Frontal cortex (tissue), 3 donors: ENCODE measurements at regions not wholly inside any gene's neighbourhood (a gene's known extent, or its start where the extent isn't known, plus 50 kb on each side); places are given as distances from the start of the nearest gene placed in this dataset.
"Not testable (repeated sequence)": the region's sequence is repeated elsewhere in the genome, so short reads cannot be mapped to it uniquely, and the experiment has no call there.

Experiments used
- DNase-seq, 2 donors: peaks; one replicate each; pipeline ENCODE4 v3.0.0; 2012; ENCODE audit warnings: low spot score in 2 of 2
- FAIRE-seq: peaks from 2 replicates; lab custom pipeline; 2012; peaks lifted over from hg19 to GRCh38; lab: Jason Lieb, UNC
- donor health status: control.
- donor health status: control.
- donor health status: control.

GRCh38 chr13:44887515-44887914 lies 101.8 kb downstream of the NUFIP1 start:
- DNase-seq, result no peak
- no peak for FAIRE-seq

- DNase-seq (no peak), FAIRE-seq (no peak)
Observed at GRCh38 chr13:44884076-44884729, 105.1 kb downstream of the NUFIP1 start.

GRCh38 chr13:44879452-44880058 lies 109.7 kb downstream of the NUFIP1 start:
- FAIRE-seq (no peak), DNase-seq (no peak)

- DNase-seq, result no peak
- no peak for FAIRE-seq
Observed at GRCh38 chr13:44876782-44877324, 112.4 kb downstream of the NUFIP1 start.

GRCh38 chr13:44874886-44875630 lies 114.2 kb downstream of the NUFIP1 start:
- DNase-seq (no peak), FAIRE-seq (no peak)

- DNase-seq (no peak), FAIRE-seq (no peak)
Observed at GRCh38 chr13:44874176-44874575, 115.1 kb downstream of the NUFIP1 start.

- FAIRE-seq (no peak), DNase-seq (no peak)
Observed at GRCh38 chr13:44873461-44873860, 115.8 kb downstream of the NUFIP1 start.

- DNase-seq (no peak), FAIRE-seq (no peak)
Observed at GRCh38 chr13:44872751-44873150, 116.5 kb downstream of the NUFIP1 start.

GRCh38 chr13:44870456-44870929 lies 118.8 kb downstream of the NUFIP1 start:
- DNase-seq (no peak), FAIRE-seq (no peak)

GRCh38 chr13:44869167-44869566 lies 120.1 kb downstream of the NUFIP1 start:
- FAIRE-seq, result no peak
- no peak for DNase-seq

- no peak for FAIRE-seq
Observed at GRCh38 chr13:44868397-44868796, 120.9 kb downstream of the NUFIP1 start.

GRCh38 chr13:44867825-44868224 lies 121.4 kb downstream of the NUFIP1 start:
- no peak for FAIRE-seq
- DNase-seq, result no peak

More at GRCh38 chr13:44868397-44868796, 120.9 kb downstream of the NUFIP1 start:
- no peak for DNase-seq

- DNase-seq, result no peak
- FAIRE-seq, result no peak
Observed at GRCh38 chr13:44866411-44866911, 122.8 kb downstream of the NUFIP1 start.

- no peak for DNase-seq
- no peak for FAIRE-seq
Observed at GRCh38 chr13:44865722-44866410, 123.4 kb downstream of the NUFIP1 start.

- not testable (repeated sequence) for FAIRE-seq, DNase-seq
Observed at GRCh38 chr13:44863641-44864040, 125.6 kb downstream of the NUFIP1 start.

GRCh38 chr13:44860454-44860853 lies 128.8 kb downstream of the NUFIP1 start:
- FAIRE-seq, result no peak
- DNase-seq, result no peak

GRCh38 chr13:44857736-44858135 lies 131.5 kb downstream of the NUFIP1 start:
- FAIRE-seq, result no peak

GRCh38 chr13:44857061-44857460 lies 132.2 kb downstream of the NUFIP1 start:
- DNase-seq (no peak), FAIRE-seq (no peak)

More at GRCh38 chr13:44857736-44858135, 131.5 kb downstream of the NUFIP1 start:
- DNase-seq, result no peak

- no peak for FAIRE-seq
- DNase-seq, result no peak
Observed at GRCh38 chr13:44855860-44856259, 133.4 kb downstream of the NUFIP1 start.
